ENCODE measurements at regions not wholly inside any gene's neighbourhood (a gene's known extent, or its start where the extent isn't known, plus 50 kb on each side); places are given as distances from the start of the nearest gene placed in this dataset.

GRCh38 chrX:33330798-33331197 is 119.4 kb upstream of the DMD start:
- Histone ChIP-seq H3K27ac (replicated peaks) (no peak overlapping the region), H3K4me3 (replicated peaks; ENCODE audit: insufficient read depth, low read length) (no peak overlapping the region), H3K27me3 (ENCODE audit: insufficient read depth, poor library complexity, severe bottlenecking) (no peaks in the 10 kb centered on the region)
- TF ChIP-seq POLR2AphosphoS5 (IDR thresholded peaks at IDR 0.05; ENCODE audit: low read depth) (no peak), CTCF (IDR thresholded peaks at IDR 0.05; ENCODE audit: insufficient read depth, low read length) (no peak), REST (IDR thresholded peaks at IDR 0.05; ENCODE audit: insufficient replicate concordance, low read depth) (no peak), GABPA (IDR thresholded peaks at IDR 0.05; ENCODE audit: low read depth) (no peak), SPI1 (IDR thresholded peaks at IDR 0.05; ENCODE audit: borderline replicate concordance, low read depth) (no peak)
- no peak for DNase-seq (ENCODE audit: low read depth in 1 of 2, low spot score in 1 of 2)

GRCh38 chrX:33324099-33324498 is 112.8 kb upstream of the DMD start:
- no peak for DNase-seq (ENCODE audit: low read depth in 1 of 2, low spot score in 1 of 2)
- TF ChIP-seq REST (IDR thresholded peaks at IDR 0.05; ENCODE audit: insufficient replicate concordance, low read depth) (no peak), SPI1 (IDR thresholded peaks at IDR 0.05; ENCODE audit: borderline replicate concordance, low read depth) (no peak), CTCF (IDR thresholded peaks at IDR 0.05; ENCODE audit: insufficient read depth, low read length) (no peak), GABPA (IDR thresholded peaks at IDR 0.05; ENCODE audit: low read depth) (no peak), POLR2AphosphoS5 (IDR thresholded peaks at IDR 0.05; ENCODE audit: low read depth) (no peak)
- no peaks in the 10 kb centered on the region for H3K27me3 ChIP-seq (ENCODE audit: insufficient read depth, poor library complexity, severe bottlenecking)
- no peak overlapping the region for H3K4me3 ChIP-seq (replicated peaks; ENCODE audit: insufficient read depth, low read length)
- H3K27ac ChIP-seq (replicated peaks): no peak overlapping the region

- Histone ChIP-seq H3K27me3 (ENCODE audit: insufficient read depth, poor library complexity, severe bottlenecking) (no peaks in the 10 kb centered on the region), H3K27ac (replicated peaks) (no peak overlapping the region), H3K4me3 (replicated peaks; ENCODE audit: insufficient read depth, low read length) (no peak overlapping the region)
- TF ChIP-seq CTCF (IDR thresholded peaks at IDR 0.05; ENCODE audit: insufficient read depth, low read length): no peak
- TF ChIP-seq POLR2AphosphoS5 (IDR thresholded peaks at IDR 0.05; ENCODE audit: low read depth): no peak
- no peak for TF ChIP-seq REST (IDR thresholded peaks at IDR 0.05; ENCODE audit: insufficient replicate concordance, low read depth)
- no peak for TF ChIP-seq SPI1 (IDR thresholded peaks at IDR 0.05; ENCODE audit: borderline replicate concordance, low read depth)
- no peak for TF ChIP-seq GABPA (IDR thresholded peaks at IDR 0.05; ENCODE audit: low read depth)
- DNase-seq (ENCODE audit: low read depth in 1 of 2, low spot score in 1 of 2): no peak
These were observed 96.6 kb upstream of the DMD start for GRCh38 chrX:33307911-33308354.

All from HL-60 (cell line).